Endodermal cell (in vitro differentiated cells): ENCODE measurements at regions not wholly inside any gene's neighbourhood (a gene's known extent, or its start where the extent isn't known, plus 50 kb on each side); places are given as distances from the start of the nearest gene placed in this dataset.

Source experiments
- DNase-seq: peaks from one replicate; pipeline ENCODE4 v3.0.0-alpha.2; 2017
- H3K27ac ChIP-seq: 2 replicates; pipeline ENCODE4 v1.5.1; 2013; ENCODE audit warnings: mild to moderate bottlenecking, low read depth, low read length, moderate library complexity
- H3K27me3 ChIP-seq: 2 replicates; pipeline ENCODE4 v1.6.1; 2013; ENCODE audit warnings: mild to moderate bottlenecking, low read length, moderate library complexity; ENCODE audit not compliant: insufficient read depth, control insufficient read depth, poor library complexity, severe bottlenecking
- H3K36me3 ChIP-seq: 2 replicates; pipeline ENCODE4 v1.7.0; 2013; ENCODE audit warnings: mild to moderate bottlenecking, low read length, moderate library complexity; ENCODE audit not compliant: control insufficient read depth, insufficient read depth
- H3K4me1 ChIP-seq: one replicate; pipeline ENCODE4 v1.7.0; 2013; ENCODE audit warnings: low read length; ENCODE audit not compliant: control insufficient read depth, insufficient read depth
- H3K4me3 ChIP-seq: 2 replicates; pipeline ENCODE4 v1.5.1; 2013; ENCODE audit warnings: mild to moderate bottlenecking, low read length, moderate library complexity
- H3K9ac ChIP-seq: 2 replicates; pipeline ENCODE4 v1.6.1; 2013; ENCODE audit warnings: mild to moderate bottlenecking, low read length, moderate library complexity; ENCODE audit not compliant: poor library complexity, severe bottlenecking; ENCODE audit errors: extremely low read depth
- H3K9me3 ChIP-seq: 2 replicates; pipeline ENCODE4 v1.6.1; 2013; ENCODE audit warnings: mild to moderate bottlenecking, low read length, moderate library complexity; ENCODE audit not compliant: control insufficient read depth
- H3K27ac Mint-ChIP-seq: 2 replicates; pipeline ENCODE4 v1.8.0; 2020; ENCODE audit warnings: mixed read lengths
- H3K27me3 Mint-ChIP-seq: 2 replicates; pipeline ENCODE4 v1.8.0; 2021; ENCODE audit warnings: mild to moderate bottlenecking, mixed read lengths; ENCODE audit not compliant: insufficient read depth
- H3K36me3 Mint-ChIP-seq: 2 replicates; pipeline ENCODE4 v1.8.0; 2020; ENCODE audit warnings: low read depth, mixed read lengths
- H3K4me1 Mint-ChIP-seq: 2 replicates; pipeline ENCODE4 v1.8.0; 2020; ENCODE audit warnings: mixed read lengths
- H3K4me3 Mint-ChIP-seq: 2 replicates; pipeline ENCODE4 v1.8.0; 2020; ENCODE audit warnings: mild to moderate bottlenecking, moderate library complexity, mixed read lengths
- H3K9me3 Mint-ChIP-seq: 2 replicates; pipeline ENCODE4 v1.8.0; 2020; ENCODE audit warnings: mild to moderate bottlenecking, mixed read lengths
- WGBS, 2 experiments: methylation state at CpG; one replicate each; pipeline versions ENCODE4 v1.1.5 to v1.1.7; 2013; ENCODE audit warnings: missing lambda C conversion rate in 2 of 2, mixed read lengths in 1 of 2; ENCODE audit not compliant: insufficient coverage in 1 of 2, insufficient read length in 1 of 2; 5-methylcytosine and 5-hydroxymethylcytosine counted together
- TF ChIP-seq, protein P1 (sequence below): fragments of 200-600 bp; sonication (generic); conservative IDR thresholded peaks from 2 replicates; pipeline ENCODE4 v1.5.0; 2021; ENCODE audit warnings: antibody characterized with exemption, mild to moderate bottlenecking

DNA sequence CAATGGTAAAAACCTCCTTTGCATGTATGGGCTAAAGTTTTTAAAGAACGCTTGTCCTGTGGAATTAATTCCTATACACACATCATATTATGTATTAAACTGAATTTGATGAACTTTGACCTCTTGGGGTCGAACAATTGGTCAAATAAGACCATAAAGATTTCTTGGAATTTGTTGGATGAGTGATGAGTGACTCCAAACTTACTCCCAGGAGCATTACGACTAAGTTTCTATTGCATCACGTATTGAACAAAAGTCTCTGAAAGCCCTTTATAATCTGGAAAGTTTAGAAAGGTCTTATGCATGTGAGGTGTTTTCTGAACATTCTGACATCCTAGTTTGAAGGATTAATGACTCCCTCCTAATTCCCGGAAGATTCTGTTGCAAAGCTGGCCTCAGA is 126.9 kb upstream of the BMP5 start:
- H3K27me3 ChIP-seq: no peaks in the 10 kb centered on the region
- no peak overlapping the region for H3K27ac ChIP-seq
- no peak for DNase-seq
- Mint-ChIP-seq H3K4me3 (no peak overlapping the region), H3K27ac (no peak overlapping the region), H3K4me1 (no peaks in the 10 kb centered on the region), H3K36me3 (no peaks in the 10 kb centered on the region), H3K9me3 (no peaks in the 10 kb centered on the region), H3K27me3 (no peaks in the 10 kb centered on the region)
- H3K9ac ChIP-seq: no peak overlapping the region
- no peaks in the 10 kb centered on the region for H3K36me3 ChIP-seq
- H3K4me1 ChIP-seq: no peaks in the 10 kb centered on the region
- H3K4me3 ChIP-seq: no peak overlapping the region
- WGBS, 2 experiments: 93% methylated on average over 3 to 4 of the region's 5 CpGs
- TF ChIP-seq, protein P1, sequence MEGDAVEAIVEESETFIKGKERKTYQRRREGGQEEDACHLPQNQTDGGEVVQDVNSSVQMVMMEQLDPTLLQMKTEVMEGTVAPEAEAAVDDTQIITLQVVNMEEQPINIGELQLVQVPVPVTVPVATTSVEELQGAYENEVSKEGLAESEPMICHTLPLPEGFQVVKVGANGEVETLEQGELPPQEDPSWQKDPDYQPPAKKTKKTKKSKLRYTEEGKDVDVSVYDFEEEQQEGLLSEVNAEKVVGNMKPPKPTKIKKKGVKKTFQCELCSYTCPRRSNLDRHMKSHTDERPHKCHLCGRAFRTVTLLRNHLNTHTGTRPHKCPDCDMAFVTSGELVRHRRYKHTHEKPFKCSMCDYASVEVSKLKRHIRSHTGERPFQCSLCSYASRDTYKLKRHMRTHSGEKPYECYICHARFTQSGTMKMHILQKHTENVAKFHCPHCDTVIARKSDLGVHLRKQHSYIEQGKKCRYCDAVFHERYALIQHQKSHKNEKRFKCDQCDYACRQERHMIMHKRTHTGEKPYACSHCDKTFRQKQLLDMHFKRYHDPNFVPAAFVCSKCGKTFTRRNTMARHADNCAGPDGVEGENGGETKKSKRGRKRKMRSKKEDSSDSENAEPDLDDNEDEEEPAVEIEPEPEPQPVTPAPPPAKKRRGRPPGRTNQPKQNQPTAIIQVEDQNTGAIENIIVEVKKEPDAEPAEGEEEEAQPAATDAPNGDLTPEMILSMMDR: no peak
- no peaks in the 10 kb centered on the region for H3K9me3 ChIP-seq

DNA sequence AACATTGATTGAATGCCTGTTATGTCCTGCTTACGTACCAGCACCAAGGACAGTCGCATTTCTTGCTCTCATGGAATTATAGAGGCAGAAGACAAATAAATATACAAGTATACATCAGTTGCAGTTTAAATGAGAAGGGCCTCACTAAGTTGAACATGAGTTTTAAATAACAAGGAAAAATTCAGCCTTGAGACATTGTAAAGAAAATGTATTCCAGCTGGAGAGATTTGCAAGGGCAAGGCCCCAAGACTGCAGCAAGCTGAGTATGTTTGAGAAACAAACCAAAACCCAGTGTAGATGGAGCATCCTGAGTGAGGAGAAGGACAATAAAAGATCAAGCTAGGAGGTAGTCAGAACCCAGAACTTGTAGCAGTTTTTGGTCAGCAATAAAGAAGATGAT is 123.2 kb upstream of the BMP5 start:
- Mint-ChIP-seq H3K36me3 (peaks cover 3% of the 10 kb centered on the region), H3K27ac (no peak overlapping the region), H3K9me3 (peaks cover 11% of the 10 kb centered on the region), H3K27me3 (no peaks in the 10 kb centered on the region), H3K4me1 (no peaks in the 10 kb centered on the region), H3K4me3 (no peak overlapping the region)
- no peak overlapping the region for H3K27ac ChIP-seq
- no peak for DNase-seq
- H3K9me3 ChIP-seq: peaks cover 11% of the 10 kb centered on the region
- H3K36me3 ChIP-seq: no peaks in the 10 kb centered on the region
- no peak overlapping the region for H3K4me3 ChIP-seq
- H3K4me1 ChIP-seq: no peaks in the 10 kb centered on the region
- WGBS, 2 experiments: 88% methylated on average over 2 of the region's 2 CpGs; no CpG with 5 or more reads in 1 of the 2 experiments
- H3K27me3 ChIP-seq: no peaks in the 10 kb centered on the region
- no peak overlapping the region for H3K9ac ChIP-seq
- TF ChIP-seq, protein P1: no peak

DNA sequence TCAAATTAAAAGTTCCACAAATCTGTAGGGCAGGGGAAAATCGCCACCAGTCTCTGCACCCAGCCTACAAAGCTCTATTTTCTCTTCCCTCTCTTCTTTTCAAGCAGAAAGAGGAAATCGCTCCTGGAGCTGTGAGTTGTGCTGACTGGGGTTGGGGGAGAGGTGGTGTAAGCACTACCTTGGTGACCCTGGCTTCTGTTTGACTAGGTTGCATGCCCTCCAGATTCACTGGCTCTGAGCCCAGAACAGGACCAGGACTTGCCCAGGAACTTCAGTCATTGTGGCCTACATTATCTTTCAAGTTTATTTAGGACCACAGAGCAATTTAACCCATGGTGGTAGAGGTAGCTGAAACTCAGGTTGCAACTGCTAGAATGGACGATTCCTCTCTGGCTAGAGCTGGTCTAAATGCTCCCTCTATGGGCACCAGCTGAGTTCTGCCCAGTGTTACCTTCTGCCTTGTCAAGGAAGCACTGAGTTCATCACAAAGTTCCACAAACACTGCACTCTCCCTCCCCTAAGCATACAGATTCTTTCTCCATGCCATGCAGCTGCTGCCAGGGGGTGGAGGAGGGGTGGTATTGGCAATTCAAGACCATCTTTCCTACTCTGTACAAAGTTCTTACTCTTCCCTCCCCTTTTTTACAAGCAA is 122.0 kb upstream of the BMP5 start:
- no peaks in the 10 kb centered on the region for H3K36me3 ChIP-seq
- no peaks in the 10 kb centered on the region for H3K27me3 Mint-ChIP-seq
- TF ChIP-seq, protein P1: no peak
- no peak overlapping the region for H3K4me3 ChIP-seq
- DNase-seq: no peak
- peaks cover 24% of the 10 kb centered on the region for H3K9me3 Mint-ChIP-seq
- H3K27ac ChIP-seq: no peak overlapping the region
- WGBS, 2 experiments: 86 to 100% methylated on average over 1 to 3 of the region's 3 CpGs
- no peaks in the 10 kb centered on the region for H3K4me1 Mint-ChIP-seq
- H3K4me1 ChIP-seq: no peaks in the 10 kb centered on the region
- H3K9ac ChIP-seq: no peak overlapping the region
- H3K36me3 Mint-ChIP-seq: peaks cover 3% of the 10 kb centered on the region
- no peak overlapping the region for H3K4me3 Mint-ChIP-seq
- peaks cover 24% of the 10 kb centered on the region for H3K9me3 ChIP-seq
- H3K27ac Mint-ChIP-seq: no peak overlapping the region
- H3K27me3 ChIP-seq: no peaks in the 10 kb centered on the region
